AG04450 (cell line): ENCODE measurements at regions not wholly inside any gene's neighbourhood (a gene's known extent, or its start where the extent isn't known, plus 50 kb on each side); places are given as distances from the start of the nearest gene placed in this dataset.

Source experiments
- CTCF ChIA-PET: fragments of 300-600, 350-600 bp; formaldehyde crosslinking; extraction: SDS; loops from one replicate; lab custom pipeline; 2022; ENCODE audit warnings: antibody characterized with exemption, inconsistent platforms; lab: Charles Lee
- POLR2A ChIA-PET: fragments of 350-600 bp; formaldehyde crosslinking; extraction: SDS; loops from one replicate; lab custom pipeline; 2021; ENCODE audit warnings: antibody characterized with exemption, inconsistent platforms; lab: Yijun Ruan, JAX
- DNase-seq: peaks from one replicate; pipeline ENCODE4 v3.0.0-alpha.2; 2011; ENCODE audit warnings: low read depth, low spot score
- H3K27ac ChIP-seq: one replicate; pipeline ENCODE4 v1.5.1; 2012; ENCODE audit warnings: low read depth, low read length, control low read depth
- H3K27me3 ChIP-seq: one replicate; pipeline ENCODE4 v1.6.0; 2012; ENCODE audit warnings: low read length; ENCODE audit not compliant: control insufficient read depth, insufficient read depth
- H3K4me3 ChIP-seq: 2 replicates; pipeline ENCODE4 v1.5.1; 2011; ENCODE audit warnings: mild to moderate bottlenecking, low read depth, low read length, control low read depth
- H3K9me3 ChIP-seq: 2 replicates; pipeline ENCODE4 v1.5.1; 2012; ENCODE audit warnings: low read length; ENCODE audit not compliant: control insufficient read depth, insufficient read depth
- CTCF ChIP-seq: IDR thresholded peaks from 2 replicates; pipeline ENCODE4 v1.5.1; 2011; ENCODE audit warnings: low read depth, low read length, control low read depth, inconsistent platforms

- ChIA-PET CTCF (interaction anchor here (0.6 to 3.1 kb wide), 24 partner anchors 10 to 521 kb away, joined by 3 to 28 read pairs (median 4); no protein-coding TSS in a partner anchor), POLR2A (interaction anchor here (0.6 to 1.5 kb wide), 5 partner anchors 9 to 385 kb away, joined by 3 to 9 read pairs (median 3); no protein-coding TSS in a partner anchor)
- TF ChIP-seq CTCF: peak; percentile 77
- Histone ChIP-seq H3K27me3 (no peaks in the 10 kb centered on the region), H3K9me3 (no peaks in the 10 kb centered on the region; the same call in 1 of the 2 replicates), H3K4me3 (no peak overlapping the region), H3K27ac (peak overlapping the region; percentile 95)
- peak; percentile 58 for DNase-seq
Measured at GRCh38 chr12:124379938-124380754, 85.3 kb downstream of the RFLNA start.

- CTCF ChIA-PET: interaction anchor here (0.8 to 3.1 kb wide), 12 partner anchors 10 to 392 kb away, joined by 3 to 28 read pairs (median 5); no protein-coding TSS in a partner anchor
- peak overlapping the region; percentile 95 for H3K27ac ChIP-seq
- POLR2A ChIA-PET: interaction anchor here (1.5 kb wide), 1 partner anchor 10 kb away, joined by 9 read pairs; no protein-coding TSS in a partner anchor
- no peak for TF ChIP-seq CTCF
- no peaks in the 10 kb centered on the region for H3K27me3 ChIP-seq
- no peak overlapping the region for H3K4me3 ChIP-seq
- no peaks in the 10 kb centered on the region; the same call in 1 of the 2 replicates for H3K9me3 ChIP-seq
- DNase-seq: no peak
Measured at GRCh38 chr12:124379379-124379937, 84.6 kb downstream of the RFLNA start.

- H3K27ac ChIP-seq: peak overlapping the region; percentile 95
- CTCF ChIA-PET: interaction anchor here (0.7 to 3.1 kb wide), 4 partner anchors 9 to 409 kb away, joined by 3 to 28 read pairs (median 5); no protein-coding TSS in a partner anchor
Measured at GRCh38 chr12:124378926-124379325, 84.0 kb downstream of the RFLNA start.

GRCh38 chr12:124377981-124378509 lies 83.2 kb downstream of the RFLNA start:
- no peak for DNase-seq
- Histone ChIP-seq H3K27ac (no peak overlapping the region), H3K9me3 (no peaks in the 10 kb centered on the region; the same call in 1 of the 2 replicates), H3K4me3 (no peak overlapping the region), H3K27me3 (no peaks in the 10 kb centered on the region)
- no peak for TF ChIP-seq CTCF
- ChIA-PET CTCF (interaction anchor here (1.5 kb wide), 1 partner anchor 9 kb away, joined by 5 read pairs; no protein-coding TSS in a partner anchor), POLR2A (interaction anchor here (0.7 kb wide), 1 partner anchor 47 kb away, joined by 5 read pairs; no protein-coding TSS in a partner anchor)

More at GRCh38 chr12:124378926-124379325, 84.0 kb downstream of the RFLNA start:
- no peak for TF ChIP-seq CTCF
- no peak overlapping the region for H3K4me3 ChIP-seq
- no peaks in the 10 kb centered on the region for H3K27me3 ChIP-seq
- no peaks in the 10 kb centered on the region; the same call in 1 of the 2 replicates for H3K9me3 ChIP-seq
- DNase-seq: no peak
- POLR2A ChIA-PET: no interaction called here
